SHP77 (cell line): ENCODE measurements at regions not wholly inside any gene's neighbourhood (a gene's known extent, or its start where the extent isn't known, plus 50 kb on each side); places are given as distances from the start of the nearest gene placed in this dataset.
A peak's percentile ranks its signal among the peaks of the same experiment; 100 is the strongest.
"Not testable (repeated sequence)": the region's sequence is repeated elsewhere in the genome, so short reads cannot be mapped to it uniquely, and the experiment has no call there.

Experiments used
- DNase-seq, 2 experiments: peaks; one replicate each; lab custom pipeline; 2025; lab: John Stamatoyannopoulos, UW

DNA sequence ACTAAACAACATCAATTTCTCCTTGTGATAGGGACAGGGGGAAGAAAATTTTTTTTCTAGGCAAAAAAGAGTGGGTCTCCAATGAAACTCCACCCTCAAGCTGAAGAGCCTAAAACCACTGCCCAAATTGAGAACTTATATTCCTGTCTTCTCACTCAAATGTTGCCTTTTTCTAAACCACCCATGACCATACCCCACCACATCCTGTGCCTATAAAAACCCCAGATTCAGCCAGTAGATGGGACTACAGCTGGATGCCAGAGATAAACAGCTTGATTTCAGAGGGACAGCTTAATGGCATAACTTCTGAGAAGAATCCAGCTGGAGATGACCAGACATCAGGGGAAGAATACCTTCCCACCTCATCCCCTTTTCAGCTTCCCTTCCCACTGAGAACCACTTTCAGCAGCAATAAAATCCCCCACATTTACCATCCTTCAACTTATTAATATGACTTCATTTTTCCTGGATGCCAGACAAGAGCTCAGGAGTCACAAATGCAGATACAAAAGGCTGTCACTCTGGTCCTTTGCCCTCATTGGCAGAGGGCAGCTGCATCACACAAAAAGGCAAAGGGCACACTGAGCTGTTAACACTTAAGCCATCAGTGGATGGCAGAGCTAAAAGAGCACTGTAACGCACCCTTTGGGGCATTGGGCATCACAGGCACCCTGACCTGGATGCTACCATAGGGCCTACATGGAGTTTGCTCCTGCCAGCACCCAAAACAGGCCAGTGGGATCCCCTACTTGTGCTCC lies 972.5 kb upstream of the CTNND2 start:
- peak in 1 of 2 experiments; percentile 27 for DNase-seq

DNA sequence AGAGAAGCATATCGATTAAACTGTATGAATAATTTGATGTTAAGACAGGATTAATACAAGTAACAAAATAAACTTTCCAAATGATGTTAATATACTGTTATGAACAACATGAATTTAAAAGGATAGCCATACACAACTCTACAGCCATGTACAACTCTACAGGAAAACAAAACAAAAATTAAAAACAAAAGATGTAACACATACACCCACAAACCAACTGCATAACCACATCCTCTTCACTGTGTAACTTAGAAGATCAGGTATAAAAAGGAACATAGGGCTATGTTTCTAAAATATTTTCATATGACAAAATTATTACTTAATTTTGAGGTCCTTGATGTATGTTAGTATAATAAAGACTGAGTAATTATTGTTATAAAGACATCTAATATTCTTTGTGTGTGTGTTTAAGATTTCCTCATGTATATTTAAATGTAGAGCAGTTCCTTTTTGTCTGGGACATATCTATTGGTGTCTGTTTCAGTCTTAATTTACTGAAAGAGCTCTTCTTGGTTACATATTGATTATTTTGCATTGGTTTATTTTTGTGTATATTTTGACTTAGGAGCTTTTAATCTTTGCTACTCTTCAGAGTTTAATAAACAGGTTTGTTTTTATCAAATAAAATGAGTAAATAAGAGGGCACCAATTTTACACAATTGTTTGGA lies 966.8 kb upstream of the CTNND2 start:
- DNase-seq = no peak

DNA sequence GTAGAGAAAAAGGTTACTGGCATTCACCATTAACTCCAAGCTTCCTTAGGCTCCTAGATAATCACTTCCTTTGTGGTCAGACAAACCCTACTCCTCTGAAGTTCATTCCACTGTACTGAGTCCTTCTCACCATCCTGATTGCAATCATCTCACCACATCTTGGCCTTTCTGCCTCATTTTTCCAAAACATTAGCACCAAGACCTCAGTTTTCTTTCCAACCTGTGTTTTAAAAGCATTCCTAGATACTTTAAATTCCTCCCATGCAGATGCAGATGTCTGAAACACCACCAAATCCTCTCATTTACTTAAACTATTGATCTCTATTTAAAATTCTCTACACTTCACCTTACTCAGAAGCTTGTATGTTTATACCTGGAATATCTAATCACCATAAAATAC lies 961.3 kb upstream of the CTNND2 start:
- DNase-seq = no peak

DNA sequence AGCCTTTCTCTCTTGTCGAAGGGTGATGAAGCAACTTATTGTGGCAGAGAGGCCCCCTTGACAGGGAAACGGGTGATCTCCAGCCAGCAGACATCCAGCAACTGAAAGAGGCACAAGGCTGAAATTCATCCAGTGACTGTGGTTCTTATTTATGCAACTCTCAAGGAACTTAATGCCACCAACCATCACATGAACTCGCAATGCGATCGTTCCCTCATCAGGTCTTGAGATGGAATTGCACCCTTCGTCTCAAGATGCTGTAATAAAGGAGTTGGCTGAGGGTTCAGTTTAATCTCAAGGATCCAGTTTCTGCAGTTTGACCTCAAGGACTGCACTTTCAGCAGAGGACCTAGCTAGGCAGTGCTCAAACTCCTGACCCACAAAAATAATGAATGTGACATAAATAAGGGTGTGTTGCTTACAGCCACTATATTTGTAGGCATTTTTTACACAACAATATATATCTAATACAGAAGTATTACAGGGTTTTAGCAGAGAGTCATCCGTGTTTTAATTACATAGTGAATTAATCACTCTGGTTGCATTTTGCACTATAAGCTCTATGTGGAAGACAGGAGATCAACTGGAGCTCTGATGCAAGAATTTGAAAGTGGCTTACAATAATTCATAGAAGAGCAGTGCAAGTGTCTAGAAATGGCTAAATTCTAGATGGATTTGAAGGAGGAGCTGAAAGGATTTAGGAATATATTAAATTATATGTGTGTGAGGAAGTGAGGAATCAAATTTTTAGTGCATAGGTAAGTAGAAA lies 957.8 kb upstream of the CTNND2 start:
- DNase-seq = no peak

DNA sequence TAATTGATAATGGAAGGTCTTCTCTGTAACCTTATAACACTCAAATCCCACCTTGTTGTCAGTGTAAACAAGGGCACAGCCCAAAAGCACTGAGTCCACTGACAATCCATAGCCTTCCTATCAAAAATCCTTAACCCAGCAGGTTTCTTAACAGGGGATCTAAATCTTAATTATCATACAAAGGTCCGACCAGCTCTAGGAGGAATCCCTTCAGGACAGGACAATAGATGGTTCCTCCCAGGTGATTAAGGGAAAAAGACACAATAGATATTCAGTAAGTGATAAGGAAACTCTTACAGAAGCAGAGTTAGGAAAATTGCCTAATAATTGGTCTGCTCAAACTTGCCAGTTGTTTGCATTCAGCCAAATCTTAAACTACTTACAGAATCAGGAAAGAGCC lies 951.9 kb upstream of the CTNND2 start:
- not testable (repeated sequence) for DNase-seq

DNA sequence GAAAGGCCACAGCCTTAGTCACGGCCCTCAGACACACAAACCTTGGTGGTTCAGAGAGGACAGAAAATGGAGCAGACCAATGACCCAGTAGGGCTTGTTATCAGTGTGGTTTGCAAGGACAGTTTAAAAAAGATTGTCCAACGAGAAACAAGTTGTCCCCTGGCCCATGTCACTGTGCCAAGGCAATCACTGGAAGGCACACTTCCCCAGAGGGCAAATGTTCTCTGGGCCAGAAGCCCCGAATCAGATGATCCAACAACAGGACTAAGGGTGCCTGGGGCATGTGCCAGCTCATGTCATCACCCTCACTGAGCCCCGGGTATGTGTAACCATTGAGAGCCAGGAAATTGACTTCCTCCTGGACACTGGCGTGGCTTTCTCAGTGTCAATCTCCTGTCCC lies 950.1 kb upstream of the CTNND2 start:
- no peak for DNase-seq

DNA sequence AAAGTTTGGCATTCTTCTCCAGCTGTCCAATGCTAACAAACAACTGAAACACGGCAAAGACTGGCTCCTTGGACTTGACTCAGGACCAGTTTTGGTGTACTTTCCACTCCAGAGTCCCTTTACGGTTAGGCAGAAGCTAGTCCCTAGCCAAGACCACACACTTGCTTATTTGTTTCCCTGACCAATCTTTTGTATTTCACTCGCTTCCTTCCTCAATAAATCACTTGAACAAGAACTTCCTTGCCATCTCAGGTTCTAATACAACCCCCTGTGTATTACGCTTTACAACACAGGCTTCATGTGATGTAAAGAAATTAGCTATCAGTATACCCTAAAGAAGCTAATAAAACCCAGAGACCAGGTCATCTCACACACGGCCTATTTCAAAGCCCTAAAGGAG lies 947.5 kb upstream of the CTNND2 start:
- no peak for DNase-seq

DNA sequence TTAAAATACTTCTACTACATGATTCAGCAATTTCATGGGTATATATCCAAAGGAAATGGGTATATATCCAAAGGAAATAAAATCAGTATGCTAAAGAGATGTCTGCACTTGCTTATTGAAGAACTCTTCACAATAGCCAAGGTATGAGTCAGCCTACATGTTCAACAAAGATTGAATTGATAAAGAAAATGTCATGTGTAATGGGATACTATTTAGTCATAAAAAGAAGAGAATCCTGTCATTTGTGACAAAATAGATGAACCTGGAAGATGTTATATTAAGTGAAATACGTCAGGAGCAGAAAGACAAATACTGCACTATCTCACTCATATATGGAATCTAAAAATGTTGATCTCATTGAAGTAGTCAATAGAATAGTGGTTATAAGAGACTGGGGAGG lies 944.5 kb upstream of the CTNND2 start:
- DNase-seq = peak in 1 of 2 experiments; percentile 4

DNA sequence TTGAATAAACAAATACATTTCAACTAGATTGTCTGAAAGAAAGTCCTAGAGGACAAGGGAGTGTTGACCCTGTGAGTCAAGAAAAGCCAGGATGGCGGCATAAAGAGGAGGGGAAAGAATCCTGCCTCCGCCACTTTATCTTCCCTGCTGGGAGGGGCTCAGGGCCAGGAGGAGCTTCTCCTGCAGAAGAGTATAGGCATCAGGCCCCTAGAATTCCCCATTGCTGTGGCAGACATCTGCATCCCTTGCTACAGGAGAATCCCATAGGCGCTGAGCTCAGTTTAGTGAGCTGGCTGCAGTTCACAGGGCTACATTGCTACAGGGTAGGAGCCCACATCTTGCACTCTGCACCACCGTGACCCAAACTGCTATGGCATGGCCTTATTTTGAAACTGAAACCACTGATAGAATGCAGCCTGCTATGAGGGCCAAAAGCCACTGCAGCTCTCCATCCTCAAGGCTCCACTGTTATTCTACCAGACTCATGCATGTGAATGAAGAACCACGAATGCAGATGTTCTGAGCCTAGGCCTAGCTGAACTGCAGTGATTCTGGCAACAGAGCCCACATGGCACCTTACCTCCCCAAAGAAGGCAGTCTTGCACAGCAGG lies 941.4 kb upstream of the CTNND2 start:
- no peak for DNase-seq

DNA sequence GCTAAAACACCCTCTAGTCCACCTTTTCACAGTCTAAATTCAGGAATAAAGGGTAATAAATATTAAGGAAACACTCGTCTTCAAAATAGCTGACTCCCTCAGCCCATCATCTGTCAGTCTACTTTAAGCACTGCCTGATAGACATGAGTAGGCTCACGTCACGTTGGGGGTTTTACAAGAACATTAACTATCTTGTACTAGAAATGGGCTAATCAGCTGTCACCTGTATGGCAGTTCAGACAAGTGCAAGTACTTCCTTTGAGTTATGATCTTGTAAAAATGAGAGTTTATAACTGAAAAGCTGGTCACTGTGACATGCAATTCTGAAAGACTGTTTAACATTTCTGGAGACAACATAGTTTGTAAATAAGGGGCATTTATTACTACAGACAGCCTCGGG lies 936.7 kb upstream of the CTNND2 start:
- no peak for DNase-seq

DNA sequence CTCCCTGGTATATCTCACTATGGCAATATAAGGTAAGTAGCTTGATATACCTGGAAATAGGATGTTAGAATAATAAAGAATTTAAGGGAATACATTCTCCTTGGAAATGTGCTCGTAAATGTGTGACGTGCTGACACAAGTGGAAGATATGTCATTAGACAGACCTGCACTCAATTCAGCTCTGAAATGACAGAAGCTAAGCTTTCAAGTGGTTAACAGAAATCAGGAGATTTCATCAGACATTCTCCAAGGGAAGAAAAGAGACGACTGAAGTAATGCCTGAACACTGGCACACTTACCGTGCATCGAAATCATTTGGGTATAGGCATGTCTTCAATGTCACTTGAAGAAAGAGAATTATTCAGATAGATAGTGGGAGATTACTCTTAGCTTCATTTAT lies 933.3 kb upstream of the CTNND2 start:
- DNase-seq = no peak

DNA sequence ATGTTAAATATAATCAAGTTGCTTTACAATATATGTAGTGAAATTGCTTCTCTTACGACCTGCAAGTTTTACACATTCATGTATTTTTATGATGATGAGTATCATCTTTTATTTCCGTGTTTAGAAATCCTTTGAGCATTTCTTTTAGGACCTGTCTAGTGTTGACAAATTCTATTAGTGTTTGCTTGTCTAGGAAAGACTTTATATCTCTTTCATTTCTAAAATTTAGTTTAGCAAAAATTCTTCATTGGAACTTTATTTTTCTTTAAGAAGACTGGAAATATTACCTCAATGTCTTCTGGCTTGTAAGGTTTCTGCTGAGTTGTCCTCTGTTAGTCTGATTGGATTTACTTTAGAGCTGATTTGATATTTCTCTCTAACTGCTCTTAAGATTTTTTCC lies 920.9 kb upstream of the CTNND2 start:
- no peak for DNase-seq

DNA sequence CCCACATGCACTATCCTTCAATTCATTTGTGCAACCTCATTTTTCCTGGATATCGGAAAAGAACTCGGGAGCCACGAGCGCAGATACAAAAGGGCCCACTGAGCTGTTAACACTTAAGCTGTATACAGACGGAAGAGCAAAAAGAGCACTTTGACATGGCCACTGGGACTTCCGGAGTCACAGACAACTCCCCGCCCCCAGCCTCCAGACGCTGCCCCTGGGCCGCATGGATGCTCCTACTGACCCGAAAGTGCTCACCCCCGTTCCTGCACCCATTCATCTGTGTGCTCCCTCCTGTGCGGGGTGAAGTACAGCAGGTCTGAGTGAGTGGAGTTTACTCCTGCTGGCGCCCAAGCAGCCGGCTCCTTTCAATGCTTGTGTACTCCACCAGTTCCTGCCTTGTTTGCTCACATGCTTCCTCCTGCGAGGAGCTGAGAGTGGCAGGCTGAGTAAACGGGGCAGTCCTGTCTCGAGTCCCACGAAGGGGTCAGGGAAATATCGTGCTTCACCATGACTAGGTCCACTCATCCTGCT lies 901.0 kb upstream of the CTNND2 start:
- DNase-seq = peak; percentile 62 to 87

DNA sequence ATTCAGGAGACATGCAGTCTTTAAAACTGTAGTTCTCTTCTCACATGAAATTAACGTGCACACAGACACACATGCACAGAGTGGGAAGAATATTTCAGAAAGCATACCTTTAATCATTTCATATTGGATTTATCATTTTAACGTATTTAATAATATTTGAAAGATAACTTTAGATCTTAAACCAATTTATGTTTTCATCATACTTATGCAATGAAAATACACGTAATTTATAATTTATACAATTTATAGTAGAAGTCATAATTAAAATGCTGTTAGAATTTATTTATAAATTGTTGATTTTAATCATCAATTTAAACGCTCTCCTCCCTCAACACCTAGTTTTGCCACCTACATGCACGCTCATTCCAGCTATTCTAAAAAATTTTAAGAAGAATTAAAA lies 894.9 kb upstream of the CTNND2 start:
- DNase-seq = no peak

DNA sequence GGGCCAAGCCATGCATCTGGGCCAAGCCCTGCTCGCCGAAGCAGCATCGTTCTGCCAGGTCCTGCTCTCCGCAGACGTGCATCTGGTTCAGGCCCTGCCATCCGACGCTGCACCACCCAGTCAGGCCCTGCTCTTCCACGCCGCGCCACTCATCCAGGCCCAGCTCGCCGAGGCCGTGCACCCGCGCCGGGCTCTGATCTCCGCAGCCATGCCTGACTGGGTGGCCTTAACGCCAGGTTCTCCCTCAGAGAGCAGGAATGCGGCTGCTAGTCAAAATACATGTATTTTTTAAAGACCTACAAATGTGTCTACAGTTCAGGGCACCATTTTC lies 891.1 kb upstream of the CTNND2 start:
- DNase-seq = no peak

DNA sequence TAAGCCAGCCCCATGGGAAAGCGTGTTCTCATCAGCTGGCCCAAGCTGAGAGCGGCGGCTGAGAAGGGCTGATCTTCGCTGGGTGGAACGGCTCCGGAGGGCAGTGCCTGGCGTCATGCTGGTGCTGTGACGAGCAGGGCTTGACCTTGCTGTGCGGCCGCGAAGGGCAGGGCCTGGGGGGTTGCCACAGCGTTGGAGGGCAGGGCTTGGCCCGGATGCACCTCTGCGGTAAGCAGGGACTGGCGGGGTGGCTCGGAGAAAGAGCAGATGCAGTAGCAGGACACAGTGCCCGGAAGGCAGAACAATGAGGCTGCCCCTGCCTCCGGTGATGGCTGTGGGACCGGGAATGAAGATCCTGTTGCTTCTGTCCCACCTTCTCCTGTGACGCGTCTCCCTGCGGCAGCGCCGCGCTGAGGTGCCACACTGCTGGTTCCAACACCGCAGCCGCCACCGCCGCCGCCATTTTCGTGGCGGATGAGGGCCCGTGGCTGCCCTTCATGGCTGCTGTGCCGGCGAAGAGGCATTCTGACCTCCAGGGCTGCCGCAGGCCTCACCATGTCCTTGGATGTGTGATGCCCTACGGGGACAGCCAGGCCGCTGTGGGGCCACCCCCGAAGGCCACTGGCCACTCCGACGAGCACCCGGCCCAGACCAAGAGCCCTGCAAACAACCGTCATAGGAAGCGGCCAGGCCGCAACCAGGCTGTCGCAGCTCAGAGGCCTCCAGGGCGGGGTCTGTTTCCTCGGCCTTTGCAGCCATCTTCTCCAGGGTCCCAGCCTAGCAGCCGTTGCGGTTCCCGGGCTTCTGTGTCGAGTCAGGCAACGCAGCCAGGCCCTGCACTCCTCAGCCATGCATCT lies 890.5 kb upstream of the CTNND2 start:
- DNase-seq = no peak

DNA sequence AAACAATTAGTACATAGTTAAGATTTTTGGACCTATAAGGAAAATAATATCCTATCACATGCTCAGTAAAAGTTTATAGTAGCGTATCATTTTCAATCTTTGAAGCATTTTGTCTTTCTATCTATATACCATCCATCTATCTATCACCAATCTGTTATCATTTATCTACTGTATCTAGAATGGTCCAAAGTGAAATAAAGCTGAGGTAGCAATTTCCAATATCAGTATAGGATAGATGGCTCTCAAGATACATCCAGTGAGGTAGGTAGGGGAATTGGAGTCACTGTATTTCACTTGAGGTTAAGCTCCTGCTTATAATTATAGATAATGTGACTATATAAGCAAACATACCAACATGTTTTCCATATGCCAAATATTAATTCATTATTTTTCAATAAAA lies 889.1 kb upstream of the CTNND2 start:
- DNase-seq = no peak

DNA sequence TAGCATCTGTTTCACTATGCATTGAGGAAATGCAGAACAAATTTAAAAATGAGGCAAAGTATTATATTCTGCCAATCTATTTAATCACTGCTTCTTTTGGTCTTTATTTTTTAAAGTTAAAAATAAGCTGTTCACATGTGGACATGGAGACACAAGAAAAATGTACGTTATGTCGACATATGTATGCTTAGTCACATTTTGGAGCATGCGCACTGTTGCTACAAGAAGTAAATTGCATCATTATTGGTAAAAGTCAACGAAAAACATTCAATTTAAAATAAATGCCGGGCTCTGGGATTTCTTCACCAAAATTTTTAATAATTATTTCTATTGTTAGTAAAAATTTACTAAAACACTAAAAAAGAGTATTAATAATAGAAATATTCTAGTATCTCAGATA lies 876.3 kb upstream of the CTNND2 start:
- DNase-seq = no peak

DNA sequence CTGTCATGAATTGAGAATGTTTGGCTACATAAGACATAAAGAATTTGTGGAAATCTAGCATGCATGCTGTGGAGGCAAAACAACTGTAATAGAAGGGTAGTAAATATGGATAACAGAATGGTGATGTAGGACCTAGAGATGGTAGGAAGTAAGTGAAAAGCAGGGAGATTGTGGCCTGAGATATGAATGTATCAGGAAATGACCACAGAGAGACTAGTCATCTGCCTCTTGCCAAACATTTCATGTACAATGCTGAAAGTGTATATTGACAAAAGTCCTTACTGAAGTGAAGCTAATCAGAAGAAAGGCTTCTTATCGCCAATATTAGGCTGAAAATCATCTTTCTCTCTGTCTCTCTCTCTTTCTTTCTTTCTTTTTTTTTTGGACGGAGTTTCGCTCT lies 873.1 kb upstream of the CTNND2 start:
- DNase-seq = no peak

DNA sequence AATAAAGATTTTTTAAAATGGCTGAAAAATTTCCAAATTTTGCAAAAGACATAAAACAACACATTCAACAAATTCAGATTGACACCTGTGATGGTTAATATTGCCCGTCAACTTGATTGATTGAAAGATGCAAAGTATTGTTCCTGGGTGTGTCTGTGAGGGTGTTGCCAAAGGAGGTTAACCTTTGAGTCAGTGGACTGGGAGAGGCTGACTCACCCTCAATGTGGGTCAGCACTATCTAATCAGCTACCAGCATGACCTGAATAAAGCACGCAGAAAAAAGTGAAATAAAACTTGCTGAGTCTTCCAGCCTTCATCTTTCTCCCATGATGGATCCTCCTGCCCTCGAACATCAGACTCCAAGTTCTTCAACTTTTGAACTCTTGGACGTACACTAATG lies 868.0 kb upstream of the CTNND2 start:
- DNase-seq = no peak

DNA sequence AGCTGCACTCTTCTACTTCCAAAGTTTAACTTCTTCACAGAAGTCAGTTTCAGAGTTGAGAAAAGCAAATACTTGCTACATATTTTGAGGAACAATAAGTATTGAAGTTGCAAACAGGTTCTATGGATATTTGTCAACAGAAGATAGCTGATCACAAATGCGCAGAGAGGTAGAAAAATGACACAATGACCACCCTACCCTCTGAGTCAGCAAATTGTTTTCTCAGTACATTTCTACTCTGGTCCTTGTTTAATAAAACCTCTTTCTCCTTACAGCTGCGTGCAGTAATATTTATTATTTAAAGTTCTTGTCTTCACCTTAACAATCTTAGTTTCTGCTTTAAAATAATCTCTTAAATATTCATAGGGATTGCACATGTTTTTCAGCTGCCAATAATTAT lies 855.1 kb upstream of the CTNND2 start:
- DNase-seq = no peak

DNA sequence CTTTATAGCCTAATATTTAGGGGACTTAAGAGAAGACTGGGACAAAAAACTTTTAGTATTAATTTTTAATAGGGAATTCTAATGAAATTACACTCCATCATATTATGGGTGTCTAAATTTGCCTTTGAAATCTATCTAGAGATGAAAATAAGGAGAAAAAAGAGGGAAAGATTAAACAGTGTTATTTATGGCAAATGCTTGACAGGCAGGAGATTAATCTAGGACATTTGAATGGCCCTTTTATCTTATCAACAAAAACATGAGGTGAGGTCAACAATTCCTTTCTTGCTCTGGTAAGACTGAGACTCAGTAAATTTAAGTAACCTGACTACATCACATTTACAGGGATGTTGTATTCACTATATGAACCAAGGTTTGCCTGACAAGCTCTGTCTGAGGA lies 852.8 kb upstream of the CTNND2 start:
- DNase-seq = no peak
